ENCODE measurements at regions not wholly inside any gene's neighbourhood (a gene's known extent, or its start where the extent isn't known, plus 50 kb on each side); places are given as distances from the start of the nearest gene placed in this dataset.

DNA sequence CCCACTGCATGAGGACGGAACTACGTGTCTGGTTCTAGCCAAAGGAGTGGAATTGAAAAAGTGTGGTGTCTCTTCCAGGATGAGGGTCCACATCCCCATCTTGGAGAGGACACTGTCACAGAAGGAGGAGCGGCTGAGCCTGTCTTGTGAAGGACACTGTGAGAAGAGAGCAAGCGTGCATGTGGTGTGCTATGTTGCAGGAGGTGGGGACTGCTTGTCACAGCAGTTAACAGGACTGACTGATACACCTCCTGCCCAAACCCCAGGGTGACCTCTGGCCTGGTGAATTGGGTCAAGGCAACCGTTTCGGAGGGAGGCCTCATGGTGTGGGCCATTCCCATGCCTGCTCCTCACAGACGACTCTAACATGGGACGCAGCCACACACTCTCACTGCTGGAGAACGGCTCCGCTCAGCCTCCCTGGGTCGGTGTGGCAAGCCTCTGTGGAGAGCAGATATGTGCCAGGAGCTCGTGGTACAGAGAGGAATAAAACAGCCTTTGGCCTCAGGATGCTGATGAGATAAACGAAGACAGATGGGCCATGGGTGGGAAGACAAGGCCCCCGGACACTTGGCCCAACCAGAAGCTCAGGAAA, 56.4 kb upstream of the RBFOX3 start:
- TF ChIP-seq, protein P1, sequence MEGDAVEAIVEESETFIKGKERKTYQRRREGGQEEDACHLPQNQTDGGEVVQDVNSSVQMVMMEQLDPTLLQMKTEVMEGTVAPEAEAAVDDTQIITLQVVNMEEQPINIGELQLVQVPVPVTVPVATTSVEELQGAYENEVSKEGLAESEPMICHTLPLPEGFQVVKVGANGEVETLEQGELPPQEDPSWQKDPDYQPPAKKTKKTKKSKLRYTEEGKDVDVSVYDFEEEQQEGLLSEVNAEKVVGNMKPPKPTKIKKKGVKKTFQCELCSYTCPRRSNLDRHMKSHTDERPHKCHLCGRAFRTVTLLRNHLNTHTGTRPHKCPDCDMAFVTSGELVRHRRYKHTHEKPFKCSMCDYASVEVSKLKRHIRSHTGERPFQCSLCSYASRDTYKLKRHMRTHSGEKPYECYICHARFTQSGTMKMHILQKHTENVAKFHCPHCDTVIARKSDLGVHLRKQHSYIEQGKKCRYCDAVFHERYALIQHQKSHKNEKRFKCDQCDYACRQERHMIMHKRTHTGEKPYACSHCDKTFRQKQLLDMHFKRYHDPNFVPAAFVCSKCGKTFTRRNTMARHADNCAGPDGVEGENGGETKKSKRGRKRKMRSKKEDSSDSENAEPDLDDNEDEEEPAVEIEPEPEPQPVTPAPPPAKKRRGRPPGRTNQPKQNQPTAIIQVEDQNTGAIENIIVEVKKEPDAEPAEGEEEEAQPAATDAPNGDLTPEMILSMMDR (IDR thresholded peaks at IDR 0.05): no peak
- no peak for TF ChIP-seq POLR2A (IDR thresholded peaks at IDR 0.05)
- TF ChIP-seq EP300 (IDR thresholded peaks at IDR 0.05): no peak
- TF ChIP-seq POLR2AphosphoS5 (IDR thresholded peaks at IDR 0.05): no peak

Data from upper lobe of left lung (tissue), 4 donors.